PC-9 (cell line): ENCODE measurements at regions not wholly inside any gene's neighbourhood (a gene's known extent, or its start where the extent isn't known, plus 50 kb on each side); places are given as distances from the start of the nearest gene placed in this dataset.

Source experiments
- EZH2 ChIP-seq: fragments of 200-600 bp; sonication (generic); IDR thresholded peaks from 2 replicates; pipeline ENCODE4 v1.8.0; 2017; ENCODE audit warnings: antibody characterized with exemption, low read depth
- TF ChIP-seq, protein P1 (sequence below): fragments of 200-600 bp; sonication (generic); conservative IDR thresholded peaks from 2 replicates; pipeline ENCODE4 v1.6.1; 2017; ENCODE audit warnings: mixed run types, antibody characterized with exemption, mild to moderate bottlenecking, moderate library complexity

DNA sequence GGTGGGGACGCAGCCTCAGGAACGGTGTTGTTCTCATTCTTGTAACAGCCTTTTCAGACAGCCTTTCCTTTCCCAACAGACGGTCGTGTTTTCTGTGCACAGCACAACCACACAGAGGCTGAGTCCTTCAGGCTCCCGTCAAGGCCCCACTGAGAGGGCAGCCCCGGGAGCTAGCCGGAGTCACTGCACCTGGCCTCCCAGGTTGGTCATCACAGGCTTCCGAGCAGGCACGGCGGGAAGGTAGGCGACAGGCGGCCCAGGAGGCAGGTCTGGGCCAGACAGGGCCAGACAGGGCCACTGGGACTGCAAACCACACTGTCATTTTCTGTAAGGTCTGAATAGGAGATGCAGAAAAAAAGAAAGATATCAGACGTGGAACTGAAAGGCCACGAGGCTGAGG lies 570.8 kb downstream of the GALR1 start:
- TF ChIP-seq, protein P1, sequence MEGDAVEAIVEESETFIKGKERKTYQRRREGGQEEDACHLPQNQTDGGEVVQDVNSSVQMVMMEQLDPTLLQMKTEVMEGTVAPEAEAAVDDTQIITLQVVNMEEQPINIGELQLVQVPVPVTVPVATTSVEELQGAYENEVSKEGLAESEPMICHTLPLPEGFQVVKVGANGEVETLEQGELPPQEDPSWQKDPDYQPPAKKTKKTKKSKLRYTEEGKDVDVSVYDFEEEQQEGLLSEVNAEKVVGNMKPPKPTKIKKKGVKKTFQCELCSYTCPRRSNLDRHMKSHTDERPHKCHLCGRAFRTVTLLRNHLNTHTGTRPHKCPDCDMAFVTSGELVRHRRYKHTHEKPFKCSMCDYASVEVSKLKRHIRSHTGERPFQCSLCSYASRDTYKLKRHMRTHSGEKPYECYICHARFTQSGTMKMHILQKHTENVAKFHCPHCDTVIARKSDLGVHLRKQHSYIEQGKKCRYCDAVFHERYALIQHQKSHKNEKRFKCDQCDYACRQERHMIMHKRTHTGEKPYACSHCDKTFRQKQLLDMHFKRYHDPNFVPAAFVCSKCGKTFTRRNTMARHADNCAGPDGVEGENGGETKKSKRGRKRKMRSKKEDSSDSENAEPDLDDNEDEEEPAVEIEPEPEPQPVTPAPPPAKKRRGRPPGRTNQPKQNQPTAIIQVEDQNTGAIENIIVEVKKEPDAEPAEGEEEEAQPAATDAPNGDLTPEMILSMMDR: no peak
- no peak for TF ChIP-seq EZH2
